HTR-8/SVneo (cell line): ENCODE measurements at regions not wholly inside any gene's neighbourhood (a gene's known extent, or its start where the extent isn't known, plus 50 kb on each side); places are given as distances from the start of the nearest gene placed in this dataset.

ENCODE experiments used
- DNase-seq: peaks from one replicate; pipeline ENCODE4 v3.0.0; 2011; ENCODE audit warnings: low spot score, mixed read lengths; ENCODE audit not compliant: insufficient read length
- FAIRE-seq: peaks from 2 replicates; lab custom pipeline; 2011; peaks lifted over from hg19 to GRCh38; lab: Jason Lieb, UNC

- no peak for FAIRE-seq
Measured at GRCh38 chr5:67283988-67284487, 87.4 kb upstream of the CD180 start.

GRCh38 chr5:67283275-67283987 lies 86.8 kb upstream of the CD180 start:
- FAIRE-seq = no peak

More at GRCh38 chr5:67283988-67284487, 87.4 kb upstream of the CD180 start:
- DNase-seq = no peak

DNA sequence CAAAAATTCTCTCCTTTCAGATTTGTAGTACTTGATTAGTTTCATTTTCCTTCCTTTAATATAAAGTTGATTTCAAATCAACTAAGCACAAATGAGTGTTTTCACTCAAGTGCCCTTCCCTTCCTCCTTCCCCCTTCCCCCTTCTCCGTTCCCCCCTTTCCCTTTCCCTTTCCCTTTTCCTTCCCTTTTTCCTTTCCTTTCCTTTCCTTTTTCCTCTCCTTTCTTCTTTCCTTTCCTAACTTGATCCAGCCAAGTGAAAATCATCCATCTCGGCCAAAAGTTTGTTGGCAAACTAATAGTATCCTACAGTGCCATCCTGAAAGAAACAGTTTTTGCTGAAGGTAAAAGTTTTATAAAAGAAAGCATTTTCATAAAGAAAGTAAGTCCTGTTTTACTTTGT lies 85.3 kb upstream of the CD180 start:
- no peak for DNase-seq
- no peak for FAIRE-seq

More at GRCh38 chr5:67283275-67283987, 86.8 kb upstream of the CD180 start:
- DNase-seq = no peak

GRCh38 chr5:67273689-67274356 lies 77.2 kb upstream of the CD180 start:
- FAIRE-seq = no peak
- DNase-seq = no peak

- FAIRE-seq (no peak), DNase-seq (no peak)
Measured at GRCh38 chr5:67272453-67273130, 76.0 kb upstream of the CD180 start.

- FAIRE-seq (peak; percentile 28), DNase-seq (peak; percentile 47)
Measured at GRCh38 chr5:67268231-67269021, 71.8 kb upstream of the CD180 start.

- DNase-seq (no peak), FAIRE-seq (no peak)
Measured at GRCh38 chr5:67267512-67268216, 71.1 kb upstream of the CD180 start.

DNA sequence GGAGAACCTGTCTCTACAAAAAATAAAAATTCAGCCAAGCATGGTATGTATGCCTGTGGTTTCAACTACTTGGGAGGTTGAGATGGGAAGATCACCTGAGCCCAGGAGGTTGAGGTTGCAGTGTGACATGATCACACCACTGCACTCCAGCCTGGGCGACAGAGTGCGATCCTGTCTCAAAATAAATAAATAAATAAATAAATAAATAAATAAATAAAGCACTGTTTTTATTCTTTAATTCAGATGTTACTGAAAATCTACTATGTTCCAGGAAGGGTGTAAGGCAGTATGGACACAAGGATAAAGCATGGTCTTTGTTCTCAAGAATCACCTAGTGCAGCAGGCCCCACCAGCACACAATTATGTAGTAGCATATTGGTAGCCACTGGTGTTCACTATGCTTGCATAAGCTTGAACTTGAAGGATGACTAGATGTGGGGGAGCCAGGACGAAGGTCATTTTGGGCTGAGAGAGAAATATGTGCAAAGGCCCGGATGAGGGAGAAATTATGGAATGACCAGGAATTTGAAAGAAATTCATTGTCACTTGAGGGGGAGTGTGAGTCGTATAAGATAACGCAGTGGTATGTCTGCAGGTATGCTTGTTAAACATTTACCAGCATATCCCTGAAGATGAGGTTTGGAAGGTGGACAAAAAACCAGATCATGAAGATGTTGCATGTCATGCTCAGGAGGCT lies 70.2 kb upstream of the CD180 start:
- no peak for FAIRE-seq

GRCh38 chr5:67265951-67266350 lies 69.4 kb upstream of the CD180 start:
- DNase-seq (no peak), FAIRE-seq (no peak)

More for the DNA sequence above, 70.2 kb upstream of the CD180 start:
- DNase-seq = no peak

DNA sequence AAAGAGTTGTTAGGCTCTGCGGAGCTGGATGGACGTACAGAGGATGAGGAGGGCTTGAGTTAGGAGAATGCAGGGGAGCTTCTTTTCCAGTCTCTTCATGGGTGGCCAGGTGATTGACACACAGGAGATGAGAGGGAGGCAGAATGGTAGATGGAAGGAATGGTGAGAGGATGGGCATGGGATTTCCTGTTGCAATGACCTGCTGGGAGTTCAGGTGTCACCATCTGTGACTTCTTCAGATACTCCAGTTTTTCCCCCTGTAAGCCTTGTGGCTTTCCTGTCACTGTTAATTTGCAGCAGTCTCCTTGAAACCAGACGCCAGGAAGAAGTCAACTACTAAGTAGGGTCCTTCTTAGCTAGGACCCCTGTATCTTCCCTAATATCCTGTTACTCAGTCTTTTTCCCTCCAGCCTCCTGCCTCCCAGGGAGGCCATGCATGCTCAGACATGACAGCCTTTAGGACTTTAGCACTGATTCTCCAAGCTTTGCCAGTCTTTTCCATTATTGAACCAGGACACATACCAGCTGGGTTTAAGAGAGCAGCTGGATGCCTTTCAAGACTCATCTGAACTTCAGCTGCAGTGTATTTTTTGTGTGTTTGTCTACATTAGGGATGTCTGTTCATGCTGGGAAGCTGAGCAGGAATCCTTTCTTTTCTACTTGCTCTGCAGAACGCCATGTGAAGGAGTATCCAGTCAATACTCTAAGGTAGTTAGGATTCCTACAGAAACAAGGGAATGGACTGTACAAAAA lies 67.2 kb upstream of the CD180 start:
- FAIRE-seq (no peak), DNase-seq (no peak)

GRCh38 chr5:67262956-67263355 lies 66.4 kb upstream of the CD180 start:
- no peak for DNase-seq
- FAIRE-seq = no peak

- no peak for DNase-seq
- no peak for FAIRE-seq
Measured at GRCh38 chr5:67262206-67262605, 65.6 kb upstream of the CD180 start.

DNA sequence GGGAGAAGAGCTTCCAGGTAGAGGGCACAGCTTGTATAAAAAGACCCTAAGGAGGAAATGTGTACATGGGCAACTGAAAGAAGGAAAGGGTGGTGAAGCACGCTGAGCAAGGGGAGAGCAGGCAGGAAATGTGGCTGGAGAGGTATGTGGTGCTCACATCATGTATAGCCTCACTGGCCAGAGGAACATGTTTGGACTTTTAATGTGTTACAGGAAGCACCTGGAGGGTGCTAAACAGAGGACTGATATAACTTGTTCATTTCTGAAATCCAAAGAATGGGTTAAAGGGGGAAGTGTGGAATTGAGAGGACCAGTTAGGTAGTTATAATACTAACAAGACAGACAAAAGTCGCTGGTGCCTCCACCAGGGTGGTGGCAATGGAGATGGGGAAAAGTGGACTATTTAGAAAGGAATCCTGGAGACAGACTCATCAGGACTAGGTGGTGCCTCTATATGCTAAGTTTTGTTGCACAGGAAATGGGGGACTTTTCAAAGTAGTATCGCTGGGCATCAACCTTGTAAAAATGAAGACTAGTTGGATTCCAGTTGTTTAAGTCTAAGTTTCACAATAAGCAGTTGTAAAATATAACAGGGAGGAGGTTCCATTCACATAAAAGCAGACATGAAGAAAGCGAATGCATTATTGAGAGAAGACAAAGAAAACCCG lies 63.1 kb upstream of the CD180 start:
- DNase-seq = no peak
- FAIRE-seq = no peak

GRCh38 chr5:67257500-67257899 lies 60.9 kb upstream of the CD180 start:
- FAIRE-seq = no peak
- no peak for DNase-seq

GRCh38 chr5:67257077-67257476 lies 60.5 kb upstream of the CD180 start:
- FAIRE-seq = no peak
- DNase-seq = no peak

DNA sequence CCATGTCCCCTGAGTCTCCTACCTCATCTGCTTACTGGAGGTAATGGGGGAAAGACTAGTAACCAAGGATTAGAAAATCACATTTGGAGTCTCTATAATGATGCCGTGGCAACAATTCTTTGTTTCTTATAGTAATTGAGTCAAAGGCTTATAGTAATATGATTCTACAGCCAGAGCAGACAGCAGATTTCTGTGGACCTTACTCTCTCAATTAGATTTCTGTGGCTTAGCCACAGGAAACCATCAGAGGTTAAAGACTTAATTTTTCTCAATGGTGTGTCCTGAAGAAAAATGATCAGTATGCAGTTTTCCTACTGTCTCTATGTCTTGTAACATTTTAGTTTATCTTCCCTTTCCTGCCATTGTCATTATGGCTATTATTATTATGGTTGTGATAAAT lies 59.3 kb upstream of the CD180 start:
- FAIRE-seq (no peak), DNase-seq (no peak)

- FAIRE-seq (no peak), DNase-seq (no peak)
Measured at GRCh38 chr5:67253911-67254310, 57.3 kb upstream of the CD180 start.

DNA sequence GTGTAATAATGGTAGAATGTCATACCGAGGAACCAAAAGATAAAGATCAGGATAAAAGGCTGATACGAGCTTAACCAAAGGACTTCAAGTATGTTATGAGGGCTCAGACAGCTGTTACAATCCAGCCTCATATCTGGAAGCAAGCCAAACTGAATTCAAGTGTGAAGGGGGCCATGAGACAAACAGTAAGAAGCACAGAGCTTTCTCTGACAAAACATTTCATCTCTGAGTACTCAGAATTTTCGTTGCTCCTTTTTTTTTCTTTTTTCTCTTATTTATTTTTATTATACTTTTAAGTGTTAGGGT lies 52.9 kb upstream of the CD180 start:
- no peak for DNase-seq
- FAIRE-seq = no peak
